GM12891 (cell line): ENCODE measurements at regions not wholly inside any gene's neighbourhood (a gene's known extent, or its start where the extent isn't known, plus 50 kb on each side); places are given as distances from the start of the nearest gene placed in this dataset.

Source experiments
- DNase-seq: peaks from one replicate; pipeline ENCODE4 v3.0.0; 2011; ENCODE audit warnings: low spot score; ENCODE audit not compliant: insufficient read length
- FAIRE-seq: peaks from 2 replicates; lab custom pipeline; 2011; peaks lifted over from hg19 to GRCh38; lab: Jason Lieb, UNC
- PAX5 ChIP-seq: IDR thresholded peaks from 2 replicates; pipeline ENCODE4 v1.6.1; 2011; ENCODE audit warnings: low read length, moderate library complexity, mild to moderate bottlenecking; ENCODE audit not compliant: insufficient read depth, severe bottlenecking
- POLR2A ChIP-seq: IDR thresholded peaks from 2 replicates; pipeline ENCODE4 v1.6.1; 2011; ENCODE audit warnings: low read depth, low read length, control low read depth
- POLR2AphosphoS5 ChIP-seq: IDR thresholded peaks from 2 replicates; pipeline ENCODE4 v1.6.1; 2011; ENCODE audit warnings: low read depth, low read length, control low read depth
- POU2F2 ChIP-seq: IDR thresholded peaks from 2 replicates; pipeline ENCODE4 v1.6.1; 2011; ENCODE audit warnings: low read depth, mild to moderate bottlenecking, control low read depth, low read length, moderate library complexity
- SPI1 ChIP-seq: IDR thresholded peaks from 2 replicates; pipeline ENCODE4 v1.6.1; 2011; ENCODE audit warnings: low read depth, low read length, control low read depth
- TAF1 ChIP-seq: IDR thresholded peaks from 2 replicates; pipeline ENCODE4 v1.6.1; 2011; ENCODE audit warnings: low read depth, low read length, control low read depth

GRCh38 chr6:48570656-48571055, 459.7 kb upstream of the PTCHD4 start:
- no peak for TF ChIP-seq SPI1
- no peak for TF ChIP-seq POU2F2
- no peak for TF ChIP-seq POLR2A
- TF ChIP-seq POLR2AphosphoS5, result no peak
- no peak for TF ChIP-seq TAF1
- no peak for TF ChIP-seq PAX5
- DNase-seq (no peak), FAIRE-seq (no peak)

- FAIRE-seq, result no peak
- TF ChIP-seq TAF1 (no peak), POLR2AphosphoS5 (no peak), POLR2A (no peak), SPI1 (no peak), POU2F2 (no peak), PAX5 (no peak)
- DNase-seq, result no peak
Observed at GRCh38 chr6:48568856-48569255, 457.9 kb upstream of the PTCHD4 start.

GRCh38 chr6:48567016-48567415, 456.0 kb upstream of the PTCHD4 start:
- FAIRE-seq (no peak), DNase-seq (no peak)
- no peak for TF ChIP-seq PAX5

- TF ChIP-seq PAX5 (no peak), SPI1 (no peak), POU2F2 (no peak), POLR2A (no peak), POLR2AphosphoS5 (no peak), TAF1 (no peak)
- DNase-seq (no peak), FAIRE-seq (no peak)
Observed at GRCh38 chr6:48564036-48564820, 453.2 kb upstream of the PTCHD4 start.

GRCh38 chr6:48563433-48563832, 452.4 kb upstream of the PTCHD4 start:
- TF ChIP-seq POLR2A (no peak), PAX5 (no peak), POLR2AphosphoS5 (no peak), TAF1 (no peak), SPI1 (no peak), POU2F2 (no peak)
- FAIRE-seq (no peak), DNase-seq (no peak)

DNA sequence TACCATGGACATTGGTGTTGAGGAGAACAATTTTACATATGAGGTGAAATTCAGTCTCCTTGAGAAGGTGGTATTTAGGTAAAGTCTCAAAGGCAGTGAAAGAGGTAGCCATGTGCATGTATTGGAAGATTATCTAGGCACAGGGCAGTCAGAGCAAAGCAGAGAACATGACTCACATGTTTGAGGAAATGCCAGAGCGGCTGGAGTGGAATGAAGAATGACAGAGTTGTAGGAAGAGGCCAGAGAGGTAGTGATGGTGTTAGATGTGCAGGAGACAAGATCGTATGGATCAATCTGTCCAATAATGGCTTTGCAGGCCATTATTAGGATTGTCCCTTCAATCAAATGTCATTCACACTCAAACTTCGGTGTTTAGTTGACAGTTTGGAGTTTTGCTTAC, 449.4 kb upstream of the PTCHD4 start:
- DNase-seq (no peak), FAIRE-seq (no peak)
- TF ChIP-seq POLR2A (no peak), PAX5 (no peak), POU2F2 (no peak), POLR2AphosphoS5 (no peak), SPI1 (no peak), TAF1 (no peak)

- no peak for DNase-seq
- TF ChIP-seq PAX5 (no peak), POU2F2 (no peak), POLR2A (no peak), POLR2AphosphoS5 (no peak), TAF1 (no peak), SPI1 (no peak)
- FAIRE-seq, result no peak
Observed at GRCh38 chr6:48553467-48554189, 442.6 kb upstream of the PTCHD4 start.

DNA sequence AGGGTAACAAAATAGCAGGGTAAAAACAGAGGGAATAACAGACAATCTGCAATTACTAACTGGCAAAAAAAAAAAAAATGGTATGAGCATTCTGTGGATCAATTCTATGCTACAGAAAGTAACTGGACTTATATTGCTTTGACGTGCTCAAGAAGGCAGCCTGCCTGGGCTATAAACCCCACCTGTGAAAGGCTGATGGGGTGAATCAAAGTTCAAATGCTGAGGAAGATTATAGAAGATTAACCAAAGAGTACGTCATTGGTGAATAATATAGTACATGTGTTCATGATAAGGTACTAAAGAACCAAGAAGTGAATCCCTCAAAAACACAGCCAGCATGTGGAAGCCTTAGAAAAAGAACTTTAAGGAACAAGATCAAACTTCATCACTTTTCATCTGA, 441.9 kb upstream of the PTCHD4 start:
- no peak for DNase-seq
- FAIRE-seq, result no peak
- no peak for TF ChIP-seq POLR2AphosphoS5
- no peak for TF ChIP-seq POLR2A
- TF ChIP-seq PAX5, result no peak
- TF ChIP-seq POU2F2, result no peak
- TF ChIP-seq TAF1, result no peak

GRCh38 chr6:48550603-48551002, 439.6 kb upstream of the PTCHD4 start:
- no peak for FAIRE-seq
- DNase-seq, result no peak
- no peak for TF ChIP-seq POLR2AphosphoS5

- FAIRE-seq (no peak), DNase-seq (no peak)
- TF ChIP-seq SPI1 (no peak), POU2F2 (no peak), PAX5 (no peak)
Observed at GRCh38 chr6:48542191-48542590, 431.2 kb upstream of the PTCHD4 start.
